Activated CD8-positive, alpha-beta T cell treated with anti-CD3 and anti-CD28 coated beads, Interleukin-2, amount 10 ng/mL, durations not matched to agents 7 days and 5 days (primary cell): ENCODE measurements at regions not wholly inside any gene's neighbourhood (a gene's known extent, or its start where the extent isn't known, plus 50 kb on each side); places are given as distances from the start of the nearest gene placed in this dataset.

Experiments
- ATAC-seq: fragments of 150-1000 bp; cut with Tn5 transposase; one replicate; pipeline ENCODE4 v1.10.0; 2021; ENCODE audit warnings: moderate library complexity
- CTCF ChIA-PET: fragments of 350-600 bp; sonication (Branson Sonifier 250); formaldehyde crosslinking; loops from one replicate; lab custom pipeline; 2021; ENCODE audit warnings: antibody characterized with exemption; lab: Charles Lee
- POLR2A ChIA-PET: fragments of 350-600 bp; sonication (Branson Sonifier 250); formaldehyde crosslinking; loops from one replicate; lab custom pipeline; 2021; ENCODE audit warnings: antibody characterized with exemption; lab: Charles Lee
- DNase-seq: peaks from one replicate; pipeline ENCODE4 v3.0.0-alpha.2; 2020
- H3K27ac Mint-ChIP-seq: one replicate; pipeline ENCODE4 v1.8.0; 2021; ENCODE audit warnings: mild to moderate bottlenecking, mixed read lengths
- H3K27me3 Mint-ChIP-seq: one replicate; pipeline ENCODE4 v1.8.0; 2021; ENCODE audit warnings: low read depth, mixed read lengths
- H3K36me3 Mint-ChIP-seq: one replicate; pipeline ENCODE4 v1.8.0; 2021; ENCODE audit warnings: low read depth, mixed read lengths
- H3K4me1 Mint-ChIP-seq: one replicate; pipeline ENCODE4 v1.8.0; 2021; ENCODE audit warnings: low read depth, mixed read lengths
- H3K4me3 Mint-ChIP-seq: one replicate; pipeline ENCODE4 v1.8.0; 2021; ENCODE audit warnings: mild to moderate bottlenecking, mixed read lengths
- H3K9me3 Mint-ChIP-seq: one replicate; pipeline ENCODE4 v1.8.0; 2022; ENCODE audit warnings: mixed read lengths; ENCODE audit not compliant: insufficient read depth

GRCh38 chr2:104904889-104905288 lies 51.0 kb downstream of the POU3F3 start:
- H3K4me1 Mint-ChIP-seq, result no peaks in the 10 kb centered on the region
- H3K27ac Mint-ChIP-seq, result no peak overlapping the region
- H3K27me3 Mint-ChIP-seq, result peaks cover 3% of the 10 kb centered on the region
- CTCF ChIA-PET, result no interaction called here
- H3K9me3 Mint-ChIP-seq, result no peaks in the 10 kb centered on the region
- POLR2A ChIA-PET, result no interaction called here
- H3K36me3 Mint-ChIP-seq, result no peaks in the 10 kb centered on the region
- DNase-seq (no peak), ATAC-seq (no peak)
- H3K4me3 Mint-ChIP-seq, result no peak overlapping the region

- no peak for DNase-seq
- no peaks in the 10 kb centered on the region for H3K4me1 Mint-ChIP-seq
- CTCF ChIA-PET, result no interaction called here
- ATAC-seq, result no peak
- no peak overlapping the region for H3K4me3 Mint-ChIP-seq
- H3K27me3 Mint-ChIP-seq, result peaks cover 3% of the 10 kb centered on the region
- H3K36me3 Mint-ChIP-seq, result no peaks in the 10 kb centered on the region
- no peak overlapping the region for H3K27ac Mint-ChIP-seq
- POLR2A ChIA-PET, result no interaction called here
- no peaks in the 10 kb centered on the region for H3K9me3 Mint-ChIP-seq
Measured at GRCh38 chr2:104909317-104909716, 55.4 kb downstream of the POU3F3 start.

- H3K9me3 Mint-ChIP-seq, result no peaks in the 10 kb centered on the region
- POLR2A ChIA-PET, result no interaction called here
- CTCF ChIA-PET, result interaction anchor here (1.7 kb wide), 1 partner anchor 65 kb away, joined by 4 read pairs; no protein-coding TSS in a partner anchor
- DNase-seq (no peak), ATAC-seq (no peak)
- H3K27me3 Mint-ChIP-seq, result no peaks in the 10 kb centered on the region
- no peak overlapping the region for H3K4me3 Mint-ChIP-seq
- H3K36me3 Mint-ChIP-seq, result no peaks in the 10 kb centered on the region
- H3K4me1 Mint-ChIP-seq, result no peaks in the 10 kb centered on the region
- H3K27ac Mint-ChIP-seq, result no peak overlapping the region
Measured at GRCh38 chr2:104914509-104914908, 60.6 kb downstream of the POU3F3 start.

- ChIA-PET CTCF (interaction anchor here (1.7 kb wide), 1 partner anchor 66 kb away, joined by 4 read pairs; no protein-coding TSS in a partner anchor), POLR2A (no interaction called here)
- Mint-ChIP-seq H3K9me3 (no peaks in the 10 kb centered on the region), H3K4me3 (no peak overlapping the region), H3K4me1 (no peaks in the 10 kb centered on the region), H3K27me3 (no peaks in the 10 kb centered on the region), H3K36me3 (no peaks in the 10 kb centered on the region), H3K27ac (no peak overlapping the region)
- ATAC-seq (no peak), DNase-seq (no peak)
Measured at GRCh38 chr2:104915107-104915793, 61.3 kb downstream of the POU3F3 start.

- Mint-ChIP-seq H3K9me3 (no peaks in the 10 kb centered on the region), H3K27me3 (peaks cover 2% of the 10 kb centered on the region), H3K4me1 (no peaks in the 10 kb centered on the region), H3K36me3 (no peaks in the 10 kb centered on the region), H3K27ac (no peak overlapping the region), H3K4me3 (no peak overlapping the region)
- POLR2A ChIA-PET, result interaction anchor here (1.2 kb wide), 1 partner anchor 12 kb away, joined by 3 read pairs; no protein-coding TSS in a partner anchor
- ATAC-seq (no peak), DNase-seq (no peak)
- CTCF ChIA-PET, result no interaction called here
Measured at GRCh38 chr2:104919127-104919526, 65.2 kb downstream of the POU3F3 start.

- no peaks in the 10 kb centered on the region for H3K36me3 Mint-ChIP-seq
- DNase-seq (no peak), ATAC-seq (no peak)
- peaks cover 4% of the 10 kb centered on the region for H3K27me3 Mint-ChIP-seq
- no peaks in the 10 kb centered on the region for H3K9me3 Mint-ChIP-seq
- no peak overlapping the region for H3K27ac Mint-ChIP-seq
- H3K4me1 Mint-ChIP-seq, result no peaks in the 10 kb centered on the region
- H3K4me3 Mint-ChIP-seq, result no peak overlapping the region
- POLR2A ChIA-PET, result no interaction called here
- CTCF ChIA-PET, result interaction anchor here (1.3 kb wide), 1 partner anchor 12 kb away, joined by 3 read pairs; no protein-coding TSS in a partner anchor
Measured at GRCh38 chr2:104923665-104924064, 69.8 kb downstream of the POU3F3 start.

- H3K27ac Mint-ChIP-seq, result no peak overlapping the region
- ChIA-PET CTCF (no interaction called here), POLR2A (no interaction called here)
- H3K27me3 Mint-ChIP-seq, result peaks cover 5% of the 10 kb centered on the region
- no peaks in the 10 kb centered on the region for H3K36me3 Mint-ChIP-seq
- no peak for ATAC-seq
- H3K4me3 Mint-ChIP-seq, result no peak overlapping the region
- DNase-seq, result no peak
- H3K4me1 Mint-ChIP-seq, result no peaks in the 10 kb centered on the region
- no peaks in the 10 kb centered on the region for H3K9me3 Mint-ChIP-seq
Measured at GRCh38 chr2:104929663-104930062, 75.7 kb downstream of the POU3F3 start.

- Mint-ChIP-seq H3K27me3 (peaks cover 3% of the 10 kb centered on the region), H3K4me1 (no peaks in the 10 kb centered on the region), H3K27ac (no peak overlapping the region), H3K4me3 (no peak overlapping the region), H3K36me3 (no peaks in the 10 kb centered on the region), H3K9me3 (no peaks in the 10 kb centered on the region)
- CTCF ChIA-PET, result no interaction called here
- DNase-seq (no peak), ATAC-seq (no peak)
- POLR2A ChIA-PET, result no interaction called here
Measured at GRCh38 chr2:104930732-104931131, 76.8 kb downstream of the POU3F3 start.

GRCh38 chr2:104932243-104932642 lies 78.3 kb downstream of the POU3F3 start:
- POLR2A ChIA-PET, result no interaction called here
- Mint-ChIP-seq H3K4me1 (no peaks in the 10 kb centered on the region), H3K9me3 (no peaks in the 10 kb centered on the region), H3K4me3 (no peak overlapping the region), H3K36me3 (no peaks in the 10 kb centered on the region), H3K27me3 (peaks cover 3% of the 10 kb centered on the region), H3K27ac (no peak overlapping the region)
- ATAC-seq (no peak), DNase-seq (no peak)
- CTCF ChIA-PET, result no interaction called here

- ChIA-PET CTCF (no interaction called here), POLR2A (no interaction called here)
- Mint-ChIP-seq H3K4me1 (no peaks in the 10 kb centered on the region), H3K4me3 (no peak overlapping the region), H3K27me3 (peaks cover 6% of the 10 kb centered on the region), H3K36me3 (no peaks in the 10 kb centered on the region), H3K9me3 (no peaks in the 10 kb centered on the region), H3K27ac (no peak overlapping the region)
- no peak for ATAC-seq
- no peak for DNase-seq
Measured at GRCh38 chr2:104933151-104933917, 79.4 kb downstream of the POU3F3 start.

GRCh38 chr2:104936527-104936926 lies 82.6 kb downstream of the POU3F3 start:
- no peaks in the 10 kb centered on the region for H3K9me3 Mint-ChIP-seq
- ChIA-PET CTCF (interaction anchor here (1.4 kb wide), 1 partner anchor 13 kb away, joined by 3 read pairs; no protein-coding TSS in a partner anchor), POLR2A (no interaction called here)

GRCh38 chr2:104938231-104938941 lies 84.5 kb downstream of the POU3F3 start:
- no peak overlapping the region for H3K27ac Mint-ChIP-seq
- ATAC-seq, result no peak
- H3K27me3 Mint-ChIP-seq, result peaks cover 6% of the 10 kb centered on the region
- H3K9me3 Mint-ChIP-seq, result no peaks in the 10 kb centered on the region
- CTCF ChIA-PET, result no interaction called here
- DNase-seq, result no peak
- no peaks in the 10 kb centered on the region for H3K36me3 Mint-ChIP-seq
- H3K4me1 Mint-ChIP-seq, result no peaks in the 10 kb centered on the region
- H3K4me3 Mint-ChIP-seq, result no peak overlapping the region
- POLR2A ChIA-PET, result no interaction called here

More at GRCh38 chr2:104936527-104936926, 82.6 kb downstream of the POU3F3 start:
- DNase-seq (no peak), ATAC-seq (no peak)
- H3K4me1 Mint-ChIP-seq, result no peaks in the 10 kb centered on the region
- peaks cover 6% of the 10 kb centered on the region for H3K27me3 Mint-ChIP-seq
- H3K27ac Mint-ChIP-seq, result no peak overlapping the region
- H3K36me3 Mint-ChIP-seq, result no peaks in the 10 kb centered on the region
- no peak overlapping the region for H3K4me3 Mint-ChIP-seq
